ENCODE measurements at regions not wholly inside any gene's neighbourhood (a gene's known extent, or its start where the extent isn't known, plus 50 kb on each side); places are given as distances from the start of the nearest gene placed in this dataset.

DNA sequence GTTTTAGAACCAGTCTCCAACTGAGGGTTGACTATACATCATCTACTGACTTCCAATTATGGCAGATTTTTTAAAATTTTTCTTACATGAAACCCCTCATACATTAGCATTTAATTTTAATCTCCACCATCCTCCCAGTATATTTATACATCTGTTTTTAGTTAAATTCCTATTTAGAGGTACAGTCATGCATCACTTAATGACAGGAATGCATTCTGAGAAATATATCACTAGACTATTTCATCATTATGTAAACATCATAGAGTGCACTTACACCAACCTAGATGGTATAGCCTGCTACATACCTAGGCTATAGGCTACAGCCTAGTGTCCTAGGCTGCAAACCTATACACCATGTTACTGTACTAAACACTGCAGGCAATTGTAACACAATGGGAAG lies 316.7 kb upstream of the MARCKS start (continued):
- TF ChIP-seq EZH2phosphoT487 (IDR thresholded peaks at IDR 0.05; ENCODE audit: borderline replicate concordance, low read depth) (no peak), GABPA (IDR thresholded peaks at IDR 0.05; ENCODE audit: low read depth) (no peak), RFX5 (IDR thresholded peaks at IDR 0.05; ENCODE audit: low read length) (no peak), SMC3 (IDR thresholded peaks at IDR 0.05; ENCODE audit: low read depth, low read length) (no peak), ELF1 (IDR thresholded peaks at IDR 0.05) (no peak), GATA2 (CRISPR knock-in tag; IDR thresholded peaks at IDR 0.05) (no peak), TAF1 (IDR thresholded peaks at IDR 0.05; ENCODE audit: borderline replicate concordance, low read depth, low read length) (no peak), EP300 (IDR thresholded peaks at IDR 0.05; ENCODE audit: borderline replicate concordance in 1 of 2, low read depth in 1 of 2, low read length in 1 of 2) (peak in 1 of 2 experiments; percentile 89; a peak in 2 of 4 replicates), TCF12 (IDR thresholded peaks at IDR 0.05) (peak; percentile 99), CTCF (IDR thresholded peaks at IDR 0.05) (no peak), SIN3A (IDR thresholded peaks at IDR 0.05; ENCODE audit: borderline replicate concordance, low read depth, low read length) (no peak), PBX3 (IDR thresholded peaks at IDR 0.05) (peak; percentile 95), MAX (IDR thresholded peaks at IDR 0.05; ENCODE audit: low read depth) (no peak), RCOR1 (IDR thresholded peaks at IDR 0.05; ENCODE audit: low read length) (no peak)
- TF ChIP-seq, protein P1, sequence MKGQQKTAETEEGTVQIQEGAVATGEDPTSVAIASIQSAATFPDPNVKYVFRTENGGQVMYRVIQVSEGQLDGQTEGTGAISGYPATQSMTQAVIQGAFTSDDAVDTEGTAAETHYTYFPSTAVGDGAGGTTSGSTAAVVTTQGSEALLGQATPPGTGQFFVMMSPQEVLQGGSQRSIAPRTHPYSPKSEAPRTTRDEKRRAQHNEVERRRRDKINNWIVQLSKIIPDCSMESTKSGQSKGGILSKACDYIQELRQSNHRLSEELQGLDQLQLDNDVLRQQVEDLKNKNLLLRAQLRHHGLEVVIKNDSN (IDR thresholded peaks at IDR 0.05; ENCODE audit: borderline replicate concordance, low read depth): no peak

DNA sequence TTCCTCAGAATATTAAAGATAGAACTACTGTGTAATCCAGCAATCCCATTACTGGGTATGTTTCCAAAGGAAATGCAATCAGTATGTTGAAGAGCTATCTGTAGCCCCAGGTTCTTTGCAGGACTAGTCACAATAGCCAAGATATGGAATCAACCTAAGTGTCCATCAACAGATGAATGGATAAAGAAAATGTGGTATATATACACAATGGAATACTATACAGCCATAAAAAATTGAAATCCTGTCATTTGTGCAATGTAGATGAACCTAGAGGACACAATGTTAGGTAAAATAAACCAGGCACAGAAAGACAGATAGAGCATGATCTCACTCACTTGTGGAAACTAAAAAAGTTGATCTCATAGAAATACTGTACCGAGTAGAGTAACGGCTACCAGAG lies 306.0 kb upstream of the MARCKS start:
- no peak overlapping the region for H3K9ac ChIP-seq
- H3K9me2 ChIP-seq: no peaks in the 10 kb centered on the region

More for the DNA sequence above, 306.0 kb upstream of the MARCKS start:
- Histone ChIP-seq H3K27ac (ENCODE audit: low read depth in 2 of 2, low read length in 1 of 2) (no peak overlapping the region), H3F3A (replicated peaks; ENCODE audit: insufficient read depth) (no peaks in the 10 kb centered on the region), H3K4me1 (ENCODE audit: control insufficient read depth in 1 of 2, insufficient read depth in 2 of 2, low read depth in 1 of 2, low read length in 1 of 2) (no peaks in the 10 kb centered on the region), H2AFZ (ENCODE audit: low read depth) (no peak overlapping the region), H3K4me3 (ENCODE audit: low read depth in 2 of 2, low read length in 1 of 2) (no peak overlapping the region), H3K36me3 (replicated peaks in 1 of 2; ENCODE audit: control insufficient read depth in 1 of 2, insufficient read depth in 2 of 2, low read length in 1 of 2) (peaks cover 0 to 4% of the 10 kb centered on the region in 2 experiments), H3K79me2 (ENCODE audit: insufficient read depth) (no peaks in the 10 kb centered on the region), H3K9me3 (no peaks in the 10 kb centered on the region), H3K27me3 (ENCODE audit: insufficient read depth) (no peaks in the 10 kb centered on the region), H3K4me2 (no peak overlapping the region), H4K20me1 (ENCODE audit: insufficient read depth) (no peaks in the 10 kb centered on the region)
- 94% methylated on average over 2 of the region's 2 CpGs for WGBS (ENCODE audit: low lambda C conversion rate)
- no peak for DNase-seq
- ChIA-PET POLR2A (no interaction called here), CTCF (no interaction called here)
- no peak for TF ChIP-seq EP300 (IDR thresholded peaks at IDR 0.05; ENCODE audit: borderline replicate concordance in 1 of 2, low read depth in 1 of 2, low read length in 1 of 2)
- no peak for TF ChIP-seq CHD2 (IDR thresholded peaks at IDR 0.05; ENCODE audit: low read length, partially characterized antibody)
- no peak for TF ChIP-seq FOXM1 (IDR thresholded peaks at IDR 0.05; ENCODE audit: low read depth)
- no peak for TF ChIP-seq NRF1 (IDR thresholded peaks at IDR 0.05; ENCODE audit: low read depth, low read length)
- no peak for TF ChIP-seq FOSL2 (IDR thresholded peaks at IDR 0.05; ENCODE audit: borderline replicate concordance, low read depth)
- TF ChIP-seq, protein P2, sequence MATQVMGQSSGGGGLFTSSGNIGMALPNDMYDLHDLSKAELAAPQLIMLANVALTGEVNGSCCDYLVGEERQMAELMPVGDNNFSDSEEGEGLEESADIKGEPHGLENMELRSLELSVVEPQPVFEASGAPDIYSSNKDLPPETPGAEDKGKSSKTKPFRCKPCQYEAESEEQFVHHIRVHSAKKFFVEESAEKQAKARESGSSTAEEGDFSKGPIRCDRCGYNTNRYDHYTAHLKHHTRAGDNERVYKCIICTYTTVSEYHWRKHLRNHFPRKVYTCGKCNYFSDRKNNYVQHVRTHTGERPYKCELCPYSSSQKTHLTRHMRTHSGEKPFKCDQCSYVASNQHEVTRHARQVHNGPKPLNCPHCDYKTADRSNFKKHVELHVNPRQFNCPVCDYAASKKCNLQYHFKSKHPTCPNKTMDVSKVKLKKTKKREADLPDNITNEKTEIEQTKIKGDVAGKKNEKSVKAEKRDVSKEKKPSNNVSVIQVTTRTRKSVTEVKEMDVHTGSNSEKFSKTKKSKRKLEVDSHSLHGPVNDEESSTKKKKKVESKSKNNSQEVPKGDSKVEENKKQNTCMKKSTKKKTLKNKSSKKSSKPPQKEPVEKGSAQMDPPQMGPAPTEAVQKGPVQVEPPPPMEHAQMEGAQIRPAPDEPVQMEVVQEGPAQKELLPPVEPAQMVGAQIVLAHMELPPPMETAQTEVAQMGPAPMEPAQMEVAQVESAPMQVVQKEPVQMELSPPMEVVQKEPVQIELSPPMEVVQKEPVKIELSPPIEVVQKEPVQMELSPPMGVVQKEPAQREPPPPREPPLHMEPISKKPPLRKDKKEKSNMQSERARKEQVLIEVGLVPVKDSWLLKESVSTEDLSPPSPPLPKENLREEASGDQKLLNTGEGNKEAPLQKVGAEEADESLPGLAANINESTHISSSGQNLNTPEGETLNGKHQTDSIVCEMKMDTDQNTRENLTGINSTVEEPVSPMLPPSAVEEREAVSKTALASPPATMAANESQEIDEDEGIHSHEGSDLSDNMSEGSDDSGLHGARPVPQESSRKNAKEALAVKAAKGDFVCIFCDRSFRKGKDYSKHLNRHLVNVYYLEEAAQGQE (IDR thresholded peaks at IDR 0.05; ENCODE audit: low read depth, low read length): no peak
- no peak for TF ChIP-seq PBX3 (IDR thresholded peaks at IDR 0.05)
- TF ChIP-seq RFX5 (IDR thresholded peaks at IDR 0.05; ENCODE audit: low read length): no peak
- no peak for TF ChIP-seq TAF1 (IDR thresholded peaks at IDR 0.05; ENCODE audit: borderline replicate concordance, low read depth, low read length)

Measured in SK-N-SH (cell line).